RKO (cell line): ENCODE measurements at regions not wholly inside any gene's neighbourhood (a gene's known extent, or its start where the extent isn't known, plus 50 kb on each side); places are given as distances from the start of the nearest gene placed in this dataset.
"Not testable (repeated sequence)": the region's sequence is repeated elsewhere in the genome, so short reads cannot be mapped to it uniquely, and the experiment has no call there.

Experiments
- DNase-seq: peaks from one replicate; pipeline ENCODE4 v3.0.0-alpha.2; 2016; ENCODE audit warnings: low spot score

GRCh38 chr22:49413146-49413545 is 414.5 kb downstream of the BRD1 start:
- no peak for DNase-seq

- no peak for DNase-seq
Measured at GRCh38 chr22:49412236-49412635, 415.4 kb downstream of the BRD1 start.

GRCh38 chr22:49411236-49411635 is 416.4 kb downstream of the BRD1 start:
- DNase-seq = no peak

GRCh38 chr22:49408102-49408836 is 419.4 kb downstream of the BRD1 start:
- DNase-seq = no peak

- no peak for DNase-seq
Measured at GRCh38 chr22:49406879-49407587, 420.6 kb downstream of the BRD1 start.

- DNase-seq = no peak
Measured at GRCh38 chr22:49406047-49406650, 421.5 kb downstream of the BRD1 start.

- no peak for DNase-seq
Measured at GRCh38 chr22:49405590-49405989, 422.1 kb downstream of the BRD1 start.

- DNase-seq = no peak
Measured at GRCh38 chr22:49404576-49405241, 423.0 kb downstream of the BRD1 start.

- no peak for DNase-seq
Measured at GRCh38 chr22:49404020-49404419, 423.7 kb downstream of the BRD1 start.

GRCh38 chr22:49403102-49403501 is 424.6 kb downstream of the BRD1 start:
- DNase-seq = no peak

- no peak for DNase-seq
Measured at GRCh38 chr22:49402169-49402568, 425.5 kb downstream of the BRD1 start.

GRCh38 chr22:49400941-49401598 is 426.6 kb downstream of the BRD1 start:
- DNase-seq = no peak

- DNase-seq = no peak
Measured at GRCh38 chr22:49400136-49400940, 427.3 kb downstream of the BRD1 start.

- no peak for DNase-seq
Measured at GRCh38 chr22:49398646-49399045, 429.0 kb downstream of the BRD1 start.

- DNase-seq = no peak
Measured at GRCh38 chr22:49398115-49398514, 429.6 kb downstream of the BRD1 start.

- no peak for DNase-seq
Measured at GRCh38 chr22:49396817-49397216, 430.9 kb downstream of the BRD1 start.

- no peak for DNase-seq
Measured at GRCh38 chr22:49395617-49396016, 432.1 kb downstream of the BRD1 start.

- DNase-seq = not testable (repeated sequence)
Measured at GRCh38 chr22:49395062-49395461, 432.6 kb downstream of the BRD1 start.

GRCh38 chr22:49394116-49394785 is 433.4 kb downstream of the BRD1 start:
- no peak for DNase-seq

GRCh38 chr22:49393526-49393925 is 434.1 kb downstream of the BRD1 start:
- no peak for DNase-seq
